ENCODE measurements at regions not wholly inside any gene's neighbourhood (a gene's known extent, or its start where the extent isn't known, plus 50 kb on each side); places are given as distances from the start of the nearest gene placed in this dataset.

DNA sequence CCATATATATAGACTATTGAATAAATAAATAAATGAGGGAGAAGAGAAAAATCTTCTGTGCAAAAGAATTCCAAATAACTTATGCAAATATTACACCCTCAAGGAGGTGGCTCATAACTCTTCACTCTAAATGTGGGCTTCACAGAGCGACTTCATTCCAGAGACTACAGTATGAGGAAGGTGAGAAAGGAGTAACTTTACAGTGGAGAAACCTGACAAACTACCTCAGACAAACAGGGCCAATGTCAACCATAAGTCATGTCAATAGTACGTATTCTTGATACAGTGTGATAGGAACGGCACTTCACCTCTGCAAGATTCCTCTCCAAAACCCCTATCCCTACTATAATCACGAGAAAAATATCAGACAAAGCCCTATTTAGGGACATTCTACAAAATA lies 158.4 kb upstream of the NAMPT start (continued):
- TF ChIP-seq, protein P1, sequence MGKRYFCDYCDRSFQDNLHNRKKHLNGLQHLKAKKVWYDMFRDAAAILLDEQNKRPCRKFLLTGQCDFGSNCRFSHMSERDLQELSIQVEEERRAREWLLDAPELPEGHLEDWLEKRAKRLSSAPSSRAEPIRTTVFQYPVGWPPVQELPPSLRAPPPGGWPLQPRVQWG (CRISPR knock-in tag; IDR thresholded peaks at IDR 0.05; ENCODE audit: borderline replicate concordance, low read depth), result no peak

DNA sequence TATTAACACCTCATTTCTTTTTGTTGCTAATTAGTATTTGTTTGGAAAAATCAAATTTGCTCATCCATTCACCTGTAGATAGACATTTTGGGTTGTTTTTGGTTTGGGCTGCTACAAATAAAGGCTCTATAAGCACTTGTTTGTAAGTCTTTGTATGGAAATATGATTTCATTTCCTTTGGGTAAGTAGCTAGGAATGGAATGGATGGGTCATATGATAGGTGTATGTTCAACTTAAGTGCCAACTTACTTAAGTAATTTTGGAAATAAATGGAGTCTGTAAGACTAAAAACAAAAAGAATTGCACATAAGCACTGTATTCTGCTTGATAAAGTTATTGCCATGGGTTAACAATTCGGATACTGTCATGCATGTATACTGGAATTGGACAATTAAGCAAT lies 157.7 kb upstream of the NAMPT start:
- CTCF ChIA-PET (ENCODE audit: low intra/inter-chr PET ratio, low total read pairs), result no interaction called here
- Histone ChIP-seq H3K27ac (ENCODE audit: extremely low read length, insufficient read depth, low read length) (no peak overlapping the region), H3K4me2 (ENCODE audit: low read depth, low read length) (no peak overlapping the region), H3K79me2 (ENCODE audit: insufficient read depth, low read length) (no peaks in the 10 kb centered on the region), H3K9ac (ENCODE audit: insufficient read depth, low read depth, low read length) (no peak overlapping the region), H3K27me3 (ENCODE audit: control insufficient read depth in 1 of 2, insufficient read depth in 2 of 2, low read length in 2 of 2) (no peaks in the 10 kb centered on the region), H3K4me3 (replicated peaks in 1 of 3; ENCODE audit: insufficient read depth in 1 of 3, low read depth in 2 of 3, low read length in 3 of 3) (no peak overlapping the region), H2AFZ (ENCODE audit: low read length) (no peak overlapping the region), H4K20me1 (ENCODE audit: insufficient read depth, low read length) (no peaks in the 10 kb centered on the region), H3K4me1 (ENCODE audit: insufficient read depth, low read length) (no peaks in the 10 kb centered on the region), H3K36me3 (replicated peaks in 1 of 2; ENCODE audit: control insufficient read depth in 1 of 2, insufficient read depth in 2 of 2, low read length in 2 of 2) (no peaks in the 10 kb centered on the region), H3K9me3 (ENCODE audit: low read length) (no peaks in the 10 kb centered on the region)
- intact Hi-C loops (cut with micrococcal nuclease; ENCODE audit: unreplicated experiment) (no loop called here), in situ Hi-C loops (cut with HindIII; ENCODE audit: extremely low pct_ligation_motif_present, low pct_unique_long_range_greater_than_20kb) (no loop called here)
- no peak for ATAC-seq
- no peak for FAIRE-seq
- no peak for DNase-seq (ENCODE audit: low spot score)
- TF ChIP-seq PPARG (CRISPR knock-in tag; conservative IDR thresholded peaks at IDR 0.05), result no peak
- no peak for TF ChIP-seq FOSL2 (CRISPR knock-in tag; IDR thresholded peaks at IDR 0.05)
- no peak for TF ChIP-seq JUN (CRISPR knock-in tag; IDR thresholded peaks at IDR 0.05)
- TF ChIP-seq, protein P2, sequence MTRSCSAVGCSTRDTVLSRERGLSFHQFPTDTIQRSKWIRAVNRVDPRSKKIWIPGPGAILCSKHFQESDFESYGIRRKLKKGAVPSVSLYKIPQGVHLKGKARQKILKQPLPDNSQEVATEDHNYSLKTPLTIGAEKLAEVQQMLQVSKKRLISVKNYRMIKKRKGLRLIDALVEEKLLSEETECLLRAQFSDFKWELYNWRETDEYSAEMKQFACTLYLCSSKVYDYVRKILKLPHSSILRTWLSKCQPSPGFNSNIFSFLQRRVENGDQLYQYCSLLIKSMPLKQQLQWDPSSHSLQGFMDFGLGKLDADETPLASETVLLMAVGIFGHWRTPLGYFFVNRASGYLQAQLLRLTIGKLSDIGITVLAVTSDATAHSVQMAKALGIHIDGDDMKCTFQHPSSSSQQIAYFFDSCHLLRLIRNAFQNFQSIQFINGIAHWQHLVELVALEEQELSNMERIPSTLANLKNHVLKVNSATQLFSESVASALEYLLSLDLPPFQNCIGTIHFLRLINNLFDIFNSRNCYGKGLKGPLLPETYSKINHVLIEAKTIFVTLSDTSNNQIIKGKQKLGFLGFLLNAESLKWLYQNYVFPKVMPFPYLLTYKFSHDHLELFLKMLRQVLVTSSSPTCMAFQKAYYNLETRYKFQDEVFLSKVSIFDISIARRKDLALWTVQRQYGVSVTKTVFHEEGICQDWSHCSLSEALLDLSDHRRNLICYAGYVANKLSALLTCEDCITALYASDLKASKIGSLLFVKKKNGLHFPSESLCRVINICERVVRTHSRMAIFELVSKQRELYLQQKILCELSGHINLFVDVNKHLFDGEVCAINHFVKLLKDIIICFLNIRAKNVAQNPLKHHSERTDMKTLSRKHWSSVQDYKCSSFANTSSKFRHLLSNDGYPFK (CRISPR knock-in tag; IDR thresholded peaks at IDR 0.05; ENCODE audit: borderline replicate concordance), result no peak
- TF ChIP-seq ZNF460 (CRISPR knock-in tag; IDR thresholded peaks at IDR 0.05; ENCODE audit: borderline replicate concordance), result no peak
- TF ChIP-seq MBNL3 (CRISPR knock-in tag; conservative IDR thresholded peaks at IDR 0.05), result no peak
- TF ChIP-seq ZNF841 (CRISPR knock-in tag; IDR thresholded peaks at IDR 0.05; ENCODE audit: borderline replicate concordance), result no peak
- TF ChIP-seq, protein P3, sequence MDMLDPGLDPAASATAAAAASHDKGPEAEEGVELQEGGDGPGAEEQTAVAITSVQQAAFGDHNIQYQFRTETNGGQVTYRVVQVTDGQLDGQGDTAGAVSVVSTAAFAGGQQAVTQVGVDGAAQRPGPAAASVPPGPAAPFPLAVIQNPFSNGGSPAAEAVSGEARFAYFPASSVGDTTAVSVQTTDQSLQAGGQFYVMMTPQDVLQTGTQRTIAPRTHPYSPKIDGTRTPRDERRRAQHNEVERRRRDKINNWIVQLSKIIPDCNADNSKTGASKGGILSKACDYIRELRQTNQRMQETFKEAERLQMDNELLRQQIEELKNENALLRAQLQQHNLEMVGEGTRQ (IDR thresholded peaks at IDR 0.05; ENCODE audit: low read depth, low read length), result no peak
- TF ChIP-seq, protein P3 (CRISPR knock-in tag; IDR thresholded peaks at IDR 0.05; ENCODE audit: borderline replicate concordance), result no peak
- TF ChIP-seq, protein P4, sequence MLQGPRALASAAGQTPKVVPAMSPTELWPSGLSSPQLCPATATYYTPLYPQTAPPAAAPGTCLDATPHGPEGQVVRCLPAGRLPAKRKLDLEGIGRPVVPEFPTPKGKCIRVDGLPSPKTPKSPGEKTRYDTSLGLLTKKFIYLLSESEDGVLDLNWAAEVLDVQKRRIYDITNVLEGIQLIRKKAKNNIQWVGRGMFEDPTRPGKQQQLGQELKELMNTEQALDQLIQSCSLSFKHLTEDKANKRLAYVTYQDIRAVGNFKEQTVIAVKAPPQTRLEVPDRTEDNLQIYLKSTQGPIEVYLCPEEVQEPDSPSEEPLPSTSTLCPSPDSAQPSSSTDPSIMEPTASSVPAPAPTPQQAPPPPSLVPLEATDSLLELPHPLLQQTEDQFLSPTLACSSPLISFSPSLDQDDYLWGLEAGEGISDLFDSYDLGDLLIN (CRISPR knock-in tag; IDR thresholded peaks at IDR 0.05; ENCODE audit: borderline replicate concordance), result no peak
- TF ChIP-seq FOXA1 (IDR thresholded peaks at IDR 0.05), result no peak
- no peak for TF ChIP-seq FOXA1 (CRISPR knock-in tag; IDR thresholded peaks at IDR 0.05)
- POLR2A ChIA-PET, result no interaction called here
- BruUV-seq (replicated peaks), result no TSS peak
- 5% methylated on average over 1 of the region's 1 CpG for WGBS (ENCODE audit: low lambda C conversion rate)

Measured in HepG2 (cell line).